KMS-11 (cell line): ENCODE measurements at regions not wholly inside any gene's neighbourhood (a gene's known extent, or its start where the extent isn't known, plus 50 kb on each side); places are given as distances from the start of the nearest gene placed in this dataset.

Experiments
- H2AFZ ChIP-seq: fragments of 200-600 bp; sonication (generic); 2 replicates; pipeline ENCODE4 v1.6.1; 2016; ENCODE audit warnings: antibody characterized with exemption, mixed run types, low read depth
- H3K27ac ChIP-seq: fragments of 200-600 bp; sonication (generic); 2 replicates; pipeline ENCODE4 v1.6.1; 2016; ENCODE audit warnings: mild to moderate bottlenecking, mixed run types
- H3K27me3 ChIP-seq: fragments of 200-600 bp; sonication (generic); 2 replicates; pipeline ENCODE4 v1.6.1; 2017; ENCODE audit warnings: mild to moderate bottlenecking, low read depth, mixed run types, moderate library complexity; ENCODE audit not compliant: insufficient read depth
- H3K36me3 ChIP-seq: fragments of 200-600 bp; sonication (generic); 2 replicates; pipeline ENCODE4 v1.6.1; 2017; ENCODE audit warnings: mild to moderate bottlenecking, mixed run types; ENCODE audit not compliant: insufficient read depth
- H3K4me1 ChIP-seq: fragments of 200-600 bp; sonication (generic); 2 replicates; pipeline ENCODE4 v1.6.1; 2016; ENCODE audit warnings: mild to moderate bottlenecking, low read depth, mixed run types; ENCODE audit not compliant: poor library complexity, severe bottlenecking
- H3K4me2 ChIP-seq: fragments of 200-600 bp; sonication (generic); 2 replicates; pipeline ENCODE4 v1.7.0; 2016; ENCODE audit warnings: mild to moderate bottlenecking, mixed run types
- H3K4me3 ChIP-seq: fragments of 200-600 bp; sonication (generic); IDR thresholded peaks from 2 replicates; pipeline ENCODE4 v1.6.1; 2017; ENCODE audit warnings: low read depth, low read length, mixed read lengths; ENCODE audit not compliant: insufficient read depth
- H3K79me2 ChIP-seq: fragments of 200-600 bp; sonication (generic); 2 replicates; pipeline ENCODE4 v1.6.1; 2016; ENCODE audit warnings: low read depth, mixed run types; ENCODE audit not compliant: insufficient read depth
- H3K9ac ChIP-seq: fragments of 200-600 bp; sonication (generic); 2 replicates; pipeline ENCODE4 v1.6.1; 2016; ENCODE audit warnings: mild to moderate bottlenecking, mixed run types
- H4K20me1 ChIP-seq: fragments of 200-600 bp; sonication (generic); 2 replicates; pipeline ENCODE4 v1.6.1; 2016; ENCODE audit warnings: mild to moderate bottlenecking, mixed run types; ENCODE audit not compliant: insufficient read depth
- CTCF ChIP-seq: fragments of 200-600 bp; sonication (generic); conservative IDR thresholded peaks from 2 replicates; pipeline ENCODE4 v1.6.1; 2017; ENCODE audit warnings: low read depth, mild to moderate bottlenecking, antibody characterized with exemption, low read length, moderate library complexity, mixed read lengths

DNA sequence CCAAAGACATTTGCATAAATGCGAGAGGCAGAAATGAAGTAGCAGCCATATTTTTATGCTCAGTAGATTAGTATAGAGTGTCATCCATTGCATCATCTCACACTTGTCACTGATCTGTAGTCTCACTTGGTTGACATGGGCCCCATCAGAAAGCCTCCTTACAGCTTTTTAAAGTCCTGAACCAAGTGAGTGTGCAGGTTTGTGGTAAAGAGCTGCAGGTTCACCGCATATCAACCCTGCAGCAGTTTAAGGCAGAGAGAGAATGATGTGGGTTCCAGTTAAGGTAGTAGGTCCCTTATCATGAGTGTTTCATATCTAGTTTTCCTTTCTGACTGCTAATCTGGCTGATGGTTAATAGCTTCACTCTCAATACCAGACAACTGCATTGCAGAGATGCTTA, 1080.3 kb downstream of the NR2F1-AS1 start:
- no peak overlapping the region for H3K9ac ChIP-seq
- H3K4me3 ChIP-seq: no peak overlapping the region
- TF ChIP-seq CTCF: no peak
- peaks cover 50% of the 10 kb centered on the region for H3K4me1 ChIP-seq
- H3K36me3 ChIP-seq: no peaks in the 10 kb centered on the region
- H4K20me1 ChIP-seq: no peaks in the 10 kb centered on the region
- H2AFZ ChIP-seq: no peak overlapping the region
- H3K79me2 ChIP-seq: no peaks in the 10 kb centered on the region
- peak overlapping the region; percentile 24 for H3K27ac ChIP-seq
- peak overlapping the region; percentile 9 for H3K4me2 ChIP-seq
- H3K27me3 ChIP-seq: no peaks in the 10 kb centered on the region

GRCh38 chr5:92496545-92496944, 1084.5 kb downstream of the NR2F1-AS1 start:
- H3K4me3 ChIP-seq: no peak overlapping the region
- H3K4me2 ChIP-seq: no peak overlapping the region
- H3K79me2 ChIP-seq: no peaks in the 10 kb centered on the region
- H4K20me1 ChIP-seq: no peaks in the 10 kb centered on the region
- H3K36me3 ChIP-seq: no peaks in the 10 kb centered on the region
- H3K4me1 ChIP-seq: peaks cover 27% of the 10 kb centered on the region
- no peak overlapping the region for H2AFZ ChIP-seq
- no peak overlapping the region for H3K9ac ChIP-seq
- no peaks in the 10 kb centered on the region for H3K27me3 ChIP-seq
- H3K27ac ChIP-seq: no peak overlapping the region
- TF ChIP-seq CTCF: no peak

DNA sequence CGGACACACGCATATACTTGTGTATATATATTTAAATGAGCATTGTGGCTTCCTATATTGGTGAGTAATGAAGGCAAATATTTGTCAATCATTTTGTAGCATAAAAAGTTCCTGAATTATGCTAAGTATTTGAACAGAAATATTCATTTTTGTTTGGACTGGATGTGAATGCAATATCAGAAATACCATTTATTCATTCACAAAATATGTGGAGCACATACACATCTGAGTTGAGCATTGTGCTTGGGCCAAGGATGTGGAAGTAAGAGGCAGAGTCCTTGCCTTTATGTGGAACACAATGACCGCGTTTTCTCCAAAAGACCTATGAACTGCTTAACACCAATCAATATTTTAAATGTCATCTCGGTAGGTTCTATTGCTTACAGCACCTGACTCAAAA, 1086.5 kb downstream of the NR2F1-AS1 start:
- no peak overlapping the region for H3K27ac ChIP-seq
- H3K9ac ChIP-seq: no peak overlapping the region
- no peak overlapping the region for H2AFZ ChIP-seq

DNA sequence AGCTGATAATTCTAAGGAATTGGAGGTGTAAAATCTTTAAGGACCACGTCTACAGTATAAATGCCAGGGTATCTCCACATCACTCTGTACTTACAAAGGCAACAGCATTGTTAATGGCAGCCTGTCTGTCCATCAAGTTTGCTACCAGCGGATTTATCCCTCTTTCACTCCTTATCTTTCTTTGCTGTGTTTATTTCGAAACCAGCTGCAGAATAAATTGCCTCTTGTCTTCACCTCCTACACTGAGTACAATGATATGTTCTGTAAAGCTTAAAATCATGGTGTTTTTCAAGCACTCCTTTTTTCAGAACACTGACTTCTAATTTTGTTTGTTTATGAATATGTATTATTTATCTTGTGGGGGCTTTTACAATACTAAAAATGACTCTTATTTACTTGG, 1088.1 kb downstream of the NR2F1-AS1 start:
- Histone ChIP-seq H3K36me3 (no peaks in the 10 kb centered on the region), H4K20me1 (no peaks in the 10 kb centered on the region), H3K4me3 (no peak overlapping the region), H3K79me2 (no peaks in the 10 kb centered on the region), H3K27me3 (no peaks in the 10 kb centered on the region), H2AFZ (no peak overlapping the region), H3K27ac (no peak overlapping the region), H3K4me1 (peaks cover 7% of the 10 kb centered on the region), H3K4me2 (no peak overlapping the region), H3K9ac (no peak overlapping the region)
- no peak for TF ChIP-seq CTCF

More for the DNA sequence above, 1086.5 kb downstream of the NR2F1-AS1 start:
- Histone ChIP-seq H3K4me1 (peaks cover 7% of the 10 kb centered on the region), H3K36me3 (no peaks in the 10 kb centered on the region), H3K79me2 (no peaks in the 10 kb centered on the region), H3K4me3 (no peak overlapping the region), H3K27me3 (no peaks in the 10 kb centered on the region), H4K20me1 (no peaks in the 10 kb centered on the region), H3K4me2 (no peak overlapping the region)
- no peak for TF ChIP-seq CTCF
